ENCODE measurements at regions not wholly inside any gene's neighbourhood (a gene's known extent, or its start where the extent isn't known, plus 50 kb on each side); places are given as distances from the start of the nearest gene placed in this dataset.

GRCh38 chr18:41617647-41618046 lies 337.4 kb upstream of the PIK3C3 start (continued):
- TF ChIP-seq ZNF217 (IDR thresholded peaks at IDR 0.05) (no peak), IKZF2 (IDR thresholded peaks at IDR 0.05) (no peak), BACH1 (IDR thresholded peaks at IDR 0.05; ENCODE audit: borderline replicate concordance) (no peak), POLR2AphosphoS2 (IDR thresholded peaks at IDR 0.05; ENCODE audit: low read depth, low read length) (no peak), SREBF1 (IDR thresholded peaks at IDR 0.05; ENCODE audit: low read length) (no peak), BMI1 (IDR thresholded peaks at IDR 0.05; ENCODE audit: borderline replicate concordance) (no peak), RELA (IDR thresholded peaks at IDR 0.05; ENCODE audit: borderline replicate concordance, partially characterized antibody) (no peak)

GRCh38 chr18:41613003-41613609 lies 341.9 kb upstream of the PIK3C3 start:
- no peak overlapping the region for H3K4me3 ChIP-seq
- WGBS (ENCODE audit: insufficient coverage, insufficient replicate concordance, low lambda C conversion rate, missing lambda C conversion rate), result 22% methylated on average over 6 of the region's 6 CpGs
- ChIA-PET RAD21 (ENCODE audit: unreplicated experiment) (no interaction called here), SMC1A (ENCODE audit: uncharacterized antibody, unreplicated experiment) (interaction anchor here (0.6 kb wide), 1 partner anchor 1279 kb away, joined by 3 read pairs; no protein-coding TSS in a partner anchor), POLR2A (no interaction called here), CTCF (interaction anchor here (1.1 kb wide), 1 partner anchor 13 kb away, joined by 4 read pairs; no protein-coding TSS in a partner anchor)
- no peak overlapping the region for H3K27ac ChIP-seq (ENCODE audit: control insufficient read depth, insufficient read depth)
- in situ Hi-C loops (cut with MboI) (no loop called here), intact Hi-C loops (cut with micrococcal nuclease; ENCODE audit: unreplicated experiment) (no loop called here)
- H4K20me1 ChIP-seq (ENCODE audit: control insufficient read depth, insufficient read depth), result no peaks in the 10 kb centered on the region
- DNase-seq (ENCODE audit: low read depth, low spot score), result no peak
- no peak for TF ChIP-seq CHD1 (IDR thresholded peaks at IDR 0.05; ENCODE audit: low read depth, low read length)
- no peak for TF ChIP-seq CBX5 (IDR thresholded peaks at IDR 0.05; ENCODE audit: low read depth)
- no peak for TF ChIP-seq SUPT20H (IDR thresholded peaks at IDR 0.05; ENCODE audit: borderline replicate concordance, control insufficient read depth, low read depth, low read length)
- TF ChIP-seq ZNF384 (IDR thresholded peaks at IDR 0.05; ENCODE audit: borderline replicate concordance, low read depth, low read length), result no peak
- no peak for TF ChIP-seq RCOR1 (conservative IDR thresholded peaks at IDR 0.05; ENCODE audit: low read depth, low read length)
- no peak for TF ChIP-seq SMARCA5 (IDR thresholded peaks at IDR 0.05)
- TF ChIP-seq USF2 (IDR thresholded peaks at IDR 0.05; ENCODE audit: borderline replicate concordance, low read depth, low read length), result no peak
- TF ChIP-seq FOS (IDR thresholded peaks at IDR 0.05; ENCODE audit: borderline replicate concordance, extremely low read depth, insufficient read length), result no peak
- no peak for ATAC-seq
- no peak overlapping the region for H3K9ac ChIP-seq (ENCODE audit: control insufficient read depth, insufficient read depth, low read length)
- no peaks in the 10 kb centered on the region for H3K36me3 ChIP-seq (ENCODE audit: control insufficient read depth in 2 of 2, insufficient read depth in 2 of 2, low read length in 1 of 2)
- no TSS peak for BruUV-seq (replicated peaks)
- H3K4me2 ChIP-seq (ENCODE audit: control insufficient read depth, insufficient read depth), result no peak overlapping the region
- H2AFZ ChIP-seq (ENCODE audit: control insufficient read depth, low read depth, low read length), result no peak overlapping the region
- H3K79me2 ChIP-seq (ENCODE audit: control insufficient read depth, insufficient read depth, low read length), result no peaks in the 10 kb centered on the region
- FAIRE-seq, result no peak
- no peaks in the 10 kb centered on the region; a peak in 1 of 4 replicates for H3K27me3 ChIP-seq (replicated peaks in 1 of 2; ENCODE audit: control insufficient read depth in 2 of 2, insufficient read depth in 2 of 2, low read length in 1 of 2)
- H3K4me1 ChIP-seq (ENCODE audit: control insufficient read depth, insufficient read depth, low read length), result no peaks in the 10 kb centered on the region
- H3K9me3 ChIP-seq (replicated peaks; ENCODE audit: control insufficient read depth, insufficient read depth, low read length), result no peaks in the 10 kb centered on the region

All from GM12878 (cell line).